Breast epithelium (tissue), 3 donors: ENCODE measurements at regions not wholly inside any gene's neighbourhood (a gene's known extent, or its start where the extent isn't known, plus 50 kb on each side); places are given as distances from the start of the nearest gene placed in this dataset.

ENCODE experiments used
- POLR2A ChIP-seq: fragments of 450-650 bp; IDR thresholded peaks from one replicate; pipeline ENCODE4 v1.6.1; 2016; ENCODE audit warnings: antibody characterized with exemption, mild to moderate bottlenecking, moderate library complexity
- TF ChIP-seq, protein P1 (sequence below), 3 donors: fragments of 450-650 bp; IDR thresholded peaks; one replicate each; pipeline ENCODE4 v1.5.1; 2016 to 2017; ENCODE audit warnings: antibody characterized with exemption in 3 of 3, mild to moderate bottlenecking in 3 of 3, moderate library complexity in 3 of 3

DNA sequence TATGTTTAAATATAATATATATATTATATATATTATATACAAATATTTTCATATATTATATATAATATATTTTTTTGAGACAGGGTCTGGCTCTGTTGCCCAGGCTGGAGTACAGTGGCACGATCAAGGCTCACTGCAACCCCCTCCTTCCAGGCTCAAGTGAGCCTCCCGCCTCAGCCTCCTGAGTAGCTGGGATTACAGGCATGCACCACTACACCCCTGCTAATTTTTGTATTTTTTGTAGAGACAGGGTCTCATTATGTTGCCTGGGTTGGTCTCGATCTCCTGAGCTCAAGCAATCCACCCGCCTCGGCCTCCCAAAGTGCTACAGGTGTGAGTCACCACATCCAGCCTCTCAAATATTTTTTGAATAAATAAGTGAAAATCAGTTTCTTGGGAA is 215.5 kb downstream of the GATA3 start:
- TF ChIP-seq, protein P1, sequence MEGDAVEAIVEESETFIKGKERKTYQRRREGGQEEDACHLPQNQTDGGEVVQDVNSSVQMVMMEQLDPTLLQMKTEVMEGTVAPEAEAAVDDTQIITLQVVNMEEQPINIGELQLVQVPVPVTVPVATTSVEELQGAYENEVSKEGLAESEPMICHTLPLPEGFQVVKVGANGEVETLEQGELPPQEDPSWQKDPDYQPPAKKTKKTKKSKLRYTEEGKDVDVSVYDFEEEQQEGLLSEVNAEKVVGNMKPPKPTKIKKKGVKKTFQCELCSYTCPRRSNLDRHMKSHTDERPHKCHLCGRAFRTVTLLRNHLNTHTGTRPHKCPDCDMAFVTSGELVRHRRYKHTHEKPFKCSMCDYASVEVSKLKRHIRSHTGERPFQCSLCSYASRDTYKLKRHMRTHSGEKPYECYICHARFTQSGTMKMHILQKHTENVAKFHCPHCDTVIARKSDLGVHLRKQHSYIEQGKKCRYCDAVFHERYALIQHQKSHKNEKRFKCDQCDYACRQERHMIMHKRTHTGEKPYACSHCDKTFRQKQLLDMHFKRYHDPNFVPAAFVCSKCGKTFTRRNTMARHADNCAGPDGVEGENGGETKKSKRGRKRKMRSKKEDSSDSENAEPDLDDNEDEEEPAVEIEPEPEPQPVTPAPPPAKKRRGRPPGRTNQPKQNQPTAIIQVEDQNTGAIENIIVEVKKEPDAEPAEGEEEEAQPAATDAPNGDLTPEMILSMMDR (IDR thresholded peaks at IDR 0.05): no peak
- no peak for TF ChIP-seq POLR2A
